NCI-H2227 (cell line): ENCODE measurements at regions not wholly inside any gene's neighbourhood (a gene's known extent, or its start where the extent isn't known, plus 50 kb on each side); places are given as distances from the start of the nearest gene placed in this dataset.

Experiments used
- DNase-seq: peaks from one replicate; lab custom pipeline; 2025; ENCODE audit not compliant: unreplicated experiment; lab: John Stamatoyannopoulos, UW

- DNase-seq = no peak
Observed at GRCh38 chrX:130974323-130974722, 71.3 kb upstream of the ENOX2 start.

DNA sequence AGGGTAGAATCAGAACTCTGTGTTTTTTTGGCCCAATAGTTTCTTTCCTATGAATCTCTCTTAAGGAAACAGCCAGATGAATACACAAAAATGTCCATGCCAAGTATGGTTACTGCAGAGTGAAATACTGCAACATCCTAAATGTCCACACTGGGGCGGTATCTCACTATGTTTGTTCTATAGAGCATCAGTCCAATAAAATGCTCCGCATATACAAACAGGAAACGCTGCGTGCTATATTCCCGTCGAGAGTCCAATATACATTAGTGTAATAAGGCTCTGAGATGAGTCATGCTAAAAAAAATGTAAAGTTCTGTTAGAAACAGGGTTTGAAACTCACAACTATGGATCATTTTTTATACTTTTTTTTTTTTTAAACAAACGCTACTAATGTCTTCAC is 72.9 kb upstream of the ENOX2 start:
- DNase-seq = peak; percentile 81

DNA sequence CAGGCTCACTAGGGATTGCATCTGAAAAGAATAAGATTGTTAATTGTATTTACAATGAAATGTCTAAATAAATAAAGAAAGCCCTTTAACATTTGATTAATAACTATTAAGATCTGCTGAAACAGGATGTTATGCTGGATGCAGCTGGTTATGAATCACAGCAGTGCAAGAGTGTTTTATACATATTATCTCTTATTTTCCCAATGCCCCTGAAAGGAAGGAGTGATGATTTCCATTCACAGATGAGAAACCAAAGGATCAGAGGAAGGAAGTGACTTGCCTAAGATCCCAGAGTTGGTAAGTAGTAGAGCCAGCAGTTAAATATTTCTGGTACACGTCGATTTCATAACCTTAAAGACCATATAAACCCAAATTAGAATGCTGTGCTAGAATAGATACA is 76.3 kb upstream of the ARHGAP36 start:
- no peak for DNase-seq

GRCh38 chrX:130984782-130985181 is 73.4 kb upstream of the ARHGAP36 start:
- no peak for DNase-seq

GRCh38 chrX:130987241-130987640 is 70.9 kb upstream of the ARHGAP36 start:
- no peak for DNase-seq

- no peak for DNase-seq
Observed at GRCh38 chrX:130990723-130991122, 67.4 kb upstream of the ARHGAP36 start.

DNA sequence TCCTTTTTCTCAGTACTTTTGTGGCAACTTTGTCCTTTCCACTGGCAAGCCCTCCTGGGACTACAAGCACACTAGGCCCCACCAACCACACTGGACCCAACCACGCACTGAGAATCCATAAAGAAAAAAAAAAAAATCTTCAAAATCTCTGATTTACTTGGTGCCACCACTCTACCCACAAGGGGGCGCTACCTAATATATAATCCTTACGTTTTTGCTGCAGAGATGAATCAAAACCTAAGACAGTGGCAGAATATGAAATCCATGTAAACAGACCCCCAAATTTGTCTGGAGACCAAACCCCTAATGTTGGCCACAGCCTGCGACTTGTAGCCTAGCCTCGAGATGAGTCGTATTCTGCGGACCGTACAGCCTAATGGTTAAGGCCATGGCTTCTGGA is 63.5 kb upstream of the ARHGAP36 start:
- peak; percentile 72 for DNase-seq

GRCh38 chrX:130995439-130995838 is 62.7 kb upstream of the ARHGAP36 start:
- DNase-seq = no peak

DNA sequence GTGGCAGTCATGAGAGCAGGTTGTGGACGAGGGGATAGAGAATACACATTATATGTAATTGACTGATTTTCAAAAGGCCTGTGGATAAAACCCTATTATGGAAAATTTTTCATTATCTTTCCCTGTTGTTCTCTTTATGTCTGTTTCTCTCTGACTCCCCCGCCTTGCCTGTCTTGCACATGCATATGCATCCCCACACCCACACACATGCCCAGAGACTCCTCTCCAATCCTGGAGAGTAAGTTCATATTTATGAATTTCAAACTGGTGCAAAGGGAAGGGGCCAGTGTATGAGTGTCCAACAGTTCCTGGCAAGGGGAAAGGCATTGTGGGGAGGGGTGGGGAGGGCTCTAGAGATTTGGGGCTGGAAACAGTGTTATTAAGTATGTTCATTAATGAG is 60.8 kb upstream of the ARHGAP36 start:
- no peak for DNase-seq

- no peak for DNase-seq
Observed at GRCh38 chrX:130999360-130999759, 58.8 kb upstream of the ARHGAP36 start.
